HUES6 (cell line): ENCODE measurements at regions not wholly inside any gene's neighbourhood (a gene's known extent, or its start where the extent isn't known, plus 50 kb on each side); places are given as distances from the start of the nearest gene placed in this dataset.
"Not testable (repeated sequence)": the region's sequence is repeated elsewhere in the genome, so short reads cannot be mapped to it uniquely, and the experiment has no call there.

Experiments used
- H3K27ac ChIP-seq: 2 replicates; pipeline ENCODE4 v1.7.0; 2013; ENCODE audit warnings: low read depth, mild to moderate bottlenecking, low read length, inconsistent platforms
- H3K27me3 ChIP-seq: 2 replicates; pipeline ENCODE4 v1.6.1; 2013; ENCODE audit warnings: low read length; ENCODE audit not compliant: control insufficient read depth, insufficient read depth
- H3K36me3 ChIP-seq: 2 replicates; pipeline ENCODE4 v1.6.1; 2013; ENCODE audit warnings: low read length; ENCODE audit not compliant: control insufficient read depth, insufficient read depth
- H3K4me1 ChIP-seq: 2 replicates; pipeline ENCODE4 v1.6.1; 2013; ENCODE audit warnings: low read length; ENCODE audit not compliant: control insufficient read depth, insufficient read depth
- H3K4me3 ChIP-seq: 2 replicates; pipeline ENCODE4 v1.5.1; 2013; ENCODE audit warnings: low read depth, low read length
- H3K9ac ChIP-seq: one replicate; pipeline ENCODE4 v1.6.1; 2013; ENCODE audit warnings: mild to moderate bottlenecking, low read length
- H3K9me3 ChIP-seq: 2 replicates; pipeline ENCODE4 v1.6.1; 2013; ENCODE audit warnings: low read depth, low read length; ENCODE audit not compliant: control insufficient read depth, insufficient read depth

- Histone ChIP-seq H3K9ac (no peak overlapping the region), H3K36me3 (no peaks in the 10 kb centered on the region), H3K27me3 (no peaks in the 10 kb centered on the region), H3K4me3 (no peak overlapping the region), H3K9me3 (no peaks in the 10 kb centered on the region), H3K4me1 (no peaks in the 10 kb centered on the region), H3K27ac (no peak overlapping the region)
Observed at GRCh38 chr4:19171832-19172231, 1079.9 kb upstream of the SLIT2 start.

GRCh38 chr4:19167311-19167710, 1084.4 kb upstream of the SLIT2 start:
- no peaks in the 10 kb centered on the region for H3K36me3 ChIP-seq
- H3K27me3 ChIP-seq = no peaks in the 10 kb centered on the region
- 0 out of 2 replicates have a peak, but pooled peaks cover 3% of the 10 kb centered on the region for H3K9me3 ChIP-seq
- H3K4me3 ChIP-seq = no peak overlapping the region
- H3K4me1 ChIP-seq = no peaks in the 10 kb centered on the region
- no peak overlapping the region for H3K27ac ChIP-seq
- no peak overlapping the region for H3K9ac ChIP-seq

GRCh38 chr4:19164334-19164733, 1087.4 kb upstream of the SLIT2 start:
- Histone ChIP-seq H3K9me3 (0 out of 2 replicates have a peak, but pooled peaks cover 3% of the 10 kb centered on the region), H3K4me3 (no peak overlapping the region), H3K36me3 (no peaks in the 10 kb centered on the region), H3K27ac (no peak overlapping the region), H3K27me3 (no peaks in the 10 kb centered on the region), H3K9ac (no peak overlapping the region), H3K4me1 (no peaks in the 10 kb centered on the region)

GRCh38 chr4:19159874-19160273, 1091.8 kb upstream of the SLIT2 start:
- Histone ChIP-seq H3K27ac (no peak overlapping the region), H3K36me3 (no peaks in the 10 kb centered on the region), H3K4me1 (no peaks in the 10 kb centered on the region), H3K27me3 (no peaks in the 10 kb centered on the region), H3K9me3 (peaks cover 21% of the 10 kb centered on the region), H3K4me3 (no peak overlapping the region), H3K9ac (no peak overlapping the region)

DNA sequence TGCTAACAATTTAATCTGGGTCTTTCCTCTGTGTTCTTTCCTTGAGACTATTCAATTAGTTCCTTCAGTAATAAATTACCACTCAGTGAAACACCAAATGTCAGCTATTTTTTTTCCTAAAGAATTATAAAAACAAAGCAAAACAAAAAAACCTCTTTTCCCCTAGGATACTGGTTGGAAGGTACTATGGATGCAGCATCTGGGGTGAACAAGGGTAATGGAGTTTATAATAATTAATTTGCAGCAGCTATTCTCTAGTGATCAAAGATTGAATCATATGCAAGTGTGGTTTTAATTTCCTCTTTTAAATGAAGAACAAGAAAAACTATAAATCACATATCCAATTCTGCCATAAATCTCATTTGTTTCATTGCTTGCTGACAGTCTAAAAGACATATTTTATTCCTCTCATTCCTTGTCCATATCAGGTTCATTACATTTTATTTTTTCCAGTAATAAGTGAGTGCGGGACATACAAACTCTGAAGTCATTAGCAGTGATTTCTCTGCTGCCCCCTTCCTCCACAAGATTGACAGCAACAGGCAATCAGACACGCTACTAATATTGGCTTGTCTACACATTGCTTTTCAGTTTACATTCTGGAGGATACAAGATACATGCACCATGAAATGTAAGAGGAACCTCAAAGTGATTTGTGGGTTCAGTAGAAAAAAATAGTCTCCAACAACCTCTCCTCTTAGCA, 1093.4 kb upstream of the SLIT2 start:
- Histone ChIP-seq H3K4me3 (no peak overlapping the region), H3K27ac (no peak overlapping the region), H3K4me1 (no peaks in the 10 kb centered on the region), H3K27me3 (no peaks in the 10 kb centered on the region), H3K36me3 (no peaks in the 10 kb centered on the region), H3K9me3 (peaks cover 22% of the 10 kb centered on the region), H3K9ac (no peak overlapping the region)

DNA sequence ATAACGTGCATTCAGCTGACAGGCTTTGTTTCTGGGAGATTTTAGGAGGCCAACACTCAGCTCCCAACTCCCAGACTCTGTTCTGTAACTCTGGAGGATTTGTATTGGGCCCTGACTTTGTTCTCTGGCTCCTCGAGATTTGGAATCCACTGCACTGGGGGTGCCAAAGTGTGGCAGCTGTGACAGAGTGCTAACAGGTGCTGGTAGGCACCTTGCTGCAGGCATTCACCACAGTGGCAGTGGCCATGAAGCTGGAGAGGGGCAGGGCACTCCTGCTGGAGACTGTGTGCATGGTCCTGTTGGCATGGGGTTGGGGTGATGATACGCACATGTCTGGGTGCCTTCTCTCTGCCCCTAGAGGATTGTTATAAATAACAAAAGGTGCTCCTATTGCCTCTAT, 1094.9 kb upstream of the SLIT2 start:
- Histone ChIP-seq H3K9me3 (peaks cover 22% of the 10 kb centered on the region), H3K27ac (no peak overlapping the region), H3K4me1 (no peaks in the 10 kb centered on the region), H3K27me3 (no peaks in the 10 kb centered on the region), H3K36me3 (no peaks in the 10 kb centered on the region), H3K9ac (no peak overlapping the region), H3K4me3 (no peak overlapping the region)

DNA sequence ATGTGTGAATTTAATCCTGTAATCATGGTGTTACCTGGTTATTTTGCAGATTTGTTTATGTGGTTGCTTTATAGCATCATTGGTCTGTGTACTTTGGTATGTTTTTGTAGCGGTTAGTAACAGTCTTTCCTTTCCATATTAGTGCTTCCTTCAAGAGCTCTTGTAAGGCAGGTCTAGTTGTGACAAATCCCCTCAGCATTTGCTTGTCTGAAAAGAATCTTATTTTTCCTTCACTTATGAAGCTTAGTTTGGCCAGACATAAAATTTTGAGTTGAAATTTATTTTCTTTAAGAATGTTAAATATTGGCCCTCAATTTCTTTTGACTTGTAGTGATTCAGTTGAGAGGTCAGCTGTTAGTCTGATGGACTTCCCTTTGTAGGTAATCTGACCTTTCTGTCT, 1096.1 kb upstream of the SLIT2 start:
- Histone ChIP-seq H3K9me3 (peaks cover 22% of the 10 kb centered on the region), H3K4me3 (no peak overlapping the region), H3K27me3 (no peaks in the 10 kb centered on the region), H3K36me3 (no peaks in the 10 kb centered on the region), H3K9ac (no peak overlapping the region), H3K4me1 (no peaks in the 10 kb centered on the region), H3K27ac (no peak overlapping the region)

DNA sequence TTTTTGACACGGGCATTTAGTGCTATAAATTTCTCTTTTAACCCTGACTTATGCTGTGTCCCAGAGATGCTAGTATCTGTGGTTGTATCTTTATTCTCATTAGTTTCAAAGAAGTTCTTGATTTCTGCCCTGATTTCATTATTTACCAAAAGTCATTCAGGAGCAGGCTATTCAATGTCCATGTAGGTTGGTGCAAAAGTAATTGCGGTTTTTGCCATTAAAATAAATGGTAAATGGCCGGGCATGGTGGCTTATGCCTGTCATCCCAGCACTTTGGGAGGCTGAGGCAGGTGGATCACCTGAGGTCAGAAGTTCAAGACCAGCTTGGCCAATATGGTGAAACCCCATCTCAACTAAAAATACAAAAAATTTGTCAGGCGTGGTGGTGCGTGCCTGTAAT, 1097.4 kb upstream of the SLIT2 start:
- not testable (repeated sequence) for H3K27me3 ChIP-seq, H3K36me3 ChIP-seq, H3K4me1 ChIP-seq, H3K4me3 ChIP-seq, H3K27ac ChIP-seq, H3K9ac ChIP-seq
- peaks cover 22% of the 10 kb centered on the region for H3K9me3 ChIP-seq

GRCh38 chr4:19152264-19152663, 1099.4 kb upstream of the SLIT2 start:
- Histone ChIP-seq H3K27ac (no peak overlapping the region), H3K27me3 (no peaks in the 10 kb centered on the region), H3K9ac (no peak overlapping the region), H3K4me1 (no peaks in the 10 kb centered on the region), H3K4me3 (no peak overlapping the region), H3K9me3 (peaks cover 22% of the 10 kb centered on the region), H3K36me3 (no peaks in the 10 kb centered on the region)

DNA sequence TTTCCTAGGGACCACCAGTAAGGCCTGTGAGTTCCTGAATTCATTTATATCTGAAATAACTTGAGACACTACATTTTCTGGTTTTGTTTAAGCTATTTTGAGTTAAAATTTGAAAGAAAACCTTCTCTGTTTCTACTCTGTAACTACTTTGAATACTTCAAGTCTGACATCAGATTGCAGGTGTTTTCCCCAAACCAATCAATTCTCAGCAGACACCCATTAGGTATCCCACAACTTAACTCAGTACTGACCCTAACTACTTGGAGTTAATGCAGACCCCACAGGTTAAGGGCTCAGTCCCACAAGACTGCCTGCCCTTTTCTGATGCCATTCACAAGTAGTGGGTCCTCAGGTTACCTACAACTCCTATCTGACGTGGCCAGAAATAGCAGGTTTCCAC, 1100.0 kb upstream of the SLIT2 start:
- H3K27me3 ChIP-seq = no peaks in the 10 kb centered on the region
- peaks cover 20% of the 10 kb centered on the region for H3K9me3 ChIP-seq
- H3K36me3 ChIP-seq = no peaks in the 10 kb centered on the region
- H3K9ac ChIP-seq = no peak overlapping the region
- no peak overlapping the region for H3K4me3 ChIP-seq
- H3K4me1 ChIP-seq = no peaks in the 10 kb centered on the region
- H3K27ac ChIP-seq = no peak overlapping the region

DNA sequence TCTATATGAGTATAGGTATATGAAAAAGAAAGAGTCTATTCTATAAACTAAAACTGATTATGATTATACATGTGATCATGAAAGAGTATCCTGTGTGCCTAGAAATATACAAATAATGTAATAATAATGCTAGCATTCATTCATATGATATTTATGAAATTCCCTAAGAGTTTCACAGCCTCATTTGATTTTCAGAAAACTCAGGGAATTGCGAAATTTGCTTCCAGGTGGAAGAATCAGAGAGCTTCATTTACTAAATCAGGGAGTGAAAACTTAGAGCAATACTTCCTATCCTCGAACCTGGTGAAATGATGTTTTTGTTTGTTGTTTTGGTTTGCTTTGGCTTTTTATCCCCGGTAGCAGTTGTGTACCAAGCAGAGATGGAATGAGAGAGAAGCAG, 1105.7 kb upstream of the SLIT2 start:
- Histone ChIP-seq H3K4me1 (0 out of 2 replicates have a peak, but pooled peaks cover 5% of the 10 kb centered on the region), H3K36me3 (no peaks in the 10 kb centered on the region), H3K27me3 (no peaks in the 10 kb centered on the region), H3K4me3 (no peak overlapping the region), H3K27ac (no peak overlapping the region), H3K9ac (no peak overlapping the region), H3K9me3 (no peaks in the 10 kb centered on the region)
